Left renal pelvis (tissue), 4 donors: ENCODE measurements at regions not wholly inside any gene's neighbourhood (a gene's known extent, or its start where the extent isn't known, plus 50 kb on each side); places are given as distances from the start of the nearest gene placed in this dataset.
A peak's percentile ranks its signal among the peaks of the same experiment; 100 is the strongest.
"Not testable (repeated sequence)": the region's sequence is repeated elsewhere in the genome, so short reads cannot be mapped to it uniquely, and the experiment has no call there.

Experiments
- DNase-seq, 4 donors: peaks; one replicate each; pipeline ENCODE4 v3.0.0-alpha.2; 2013; ENCODE audit warnings: low read depth in 4 of 4, low spot score in 3 of 4

- no peak for DNase-seq
Measured at GRCh38 chr4:188714501-188714900, 575.3 kb downstream of the TRIML1 start.

DNA sequence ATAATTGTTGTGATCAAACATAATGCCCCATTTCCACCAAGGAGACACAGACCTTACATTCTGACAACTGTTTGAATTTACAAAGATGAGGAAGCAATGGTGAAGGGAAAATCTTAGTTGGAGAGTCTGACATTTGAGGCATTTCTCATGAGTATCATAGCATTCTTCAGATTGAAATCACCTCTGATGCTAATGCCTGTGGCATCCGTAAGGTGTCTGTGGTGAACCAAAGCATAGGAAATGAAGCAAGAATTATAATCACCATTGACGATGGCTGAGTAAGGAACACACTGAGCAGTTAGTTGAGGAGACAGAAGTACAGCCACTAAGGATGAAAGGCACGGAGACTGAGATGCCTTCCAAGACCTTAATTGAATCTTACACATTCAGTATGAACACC is 575.7 kb downstream of the TRIML1 start:
- DNase-seq = no peak

DNA sequence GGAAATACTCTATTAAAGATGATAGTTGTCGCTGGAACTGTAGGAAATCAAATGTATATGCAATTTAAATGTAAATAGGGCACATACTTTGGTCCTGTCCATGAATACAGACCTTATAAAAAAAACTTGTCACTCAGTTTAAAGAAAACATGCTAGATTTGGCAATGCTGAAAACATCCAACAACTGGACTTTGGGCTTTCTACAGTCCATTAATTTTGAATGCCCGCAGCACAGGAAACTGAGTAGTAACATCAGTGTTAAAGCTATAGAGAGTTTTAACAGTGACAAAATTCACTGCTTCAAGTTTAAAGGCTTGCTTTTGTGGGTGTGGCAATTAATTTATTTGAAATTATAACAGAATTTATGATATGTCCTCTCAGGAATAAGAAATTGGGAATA is 578.4 kb downstream of the TRIML1 start:
- DNase-seq = peak in 1 of 4 donors; percentile 8

GRCh38 chr4:188719794-188720193 is 580.6 kb downstream of the TRIML1 start:
- no peak for DNase-seq

GRCh38 chr4:188722911-188723310 is 583.7 kb downstream of the TRIML1 start:
- DNase-seq = no peak

GRCh38 chr4:188727746-188728145 is 588.5 kb downstream of the TRIML1 start:
- no peak for DNase-seq

DNA sequence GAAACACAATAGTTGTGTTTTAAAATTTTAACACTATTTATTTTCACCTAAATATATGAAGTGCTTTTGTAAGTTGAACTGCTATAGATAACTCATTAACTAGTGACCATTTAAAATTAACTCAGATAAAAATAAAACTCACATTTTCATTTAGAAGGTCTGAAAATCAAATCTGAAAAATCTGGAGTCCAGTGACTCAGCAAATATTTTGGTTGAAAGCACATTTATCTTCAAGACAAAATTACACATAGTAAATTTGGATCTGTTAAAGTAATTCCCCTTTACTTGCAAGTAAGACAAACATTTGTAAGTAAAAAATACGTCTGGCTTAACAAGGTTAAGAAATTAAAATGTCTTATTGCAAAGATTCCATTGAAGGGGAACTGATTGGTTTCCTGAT is 589.1 kb downstream of the TRIML1 start:
- no peak for DNase-seq

- DNase-seq = no peak
Measured at GRCh38 chr4:188732131-188732530, 592.9 kb downstream of the TRIML1 start.

DNA sequence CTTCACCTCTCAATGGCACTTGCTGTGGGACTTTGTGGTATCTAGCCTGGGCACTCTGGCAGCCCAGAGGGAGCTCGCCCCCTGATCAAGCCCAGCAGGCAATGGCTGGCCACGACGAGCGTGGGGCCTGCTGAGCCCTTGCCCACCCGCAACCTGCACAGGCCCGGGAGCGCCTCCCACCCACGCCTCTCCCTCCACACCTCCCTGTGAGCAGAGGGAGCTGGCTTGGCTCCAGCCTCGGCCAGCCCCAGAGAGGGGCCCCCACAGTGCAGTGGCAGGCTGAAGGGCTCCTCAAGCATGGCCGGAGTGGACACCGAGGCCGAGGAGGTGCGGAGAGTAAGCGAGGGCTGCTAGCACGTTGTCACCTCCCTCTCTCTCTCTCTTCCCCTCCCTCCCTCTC is 595.8 kb downstream of the TRIML1 start:
- DNase-seq = no peak

DNA sequence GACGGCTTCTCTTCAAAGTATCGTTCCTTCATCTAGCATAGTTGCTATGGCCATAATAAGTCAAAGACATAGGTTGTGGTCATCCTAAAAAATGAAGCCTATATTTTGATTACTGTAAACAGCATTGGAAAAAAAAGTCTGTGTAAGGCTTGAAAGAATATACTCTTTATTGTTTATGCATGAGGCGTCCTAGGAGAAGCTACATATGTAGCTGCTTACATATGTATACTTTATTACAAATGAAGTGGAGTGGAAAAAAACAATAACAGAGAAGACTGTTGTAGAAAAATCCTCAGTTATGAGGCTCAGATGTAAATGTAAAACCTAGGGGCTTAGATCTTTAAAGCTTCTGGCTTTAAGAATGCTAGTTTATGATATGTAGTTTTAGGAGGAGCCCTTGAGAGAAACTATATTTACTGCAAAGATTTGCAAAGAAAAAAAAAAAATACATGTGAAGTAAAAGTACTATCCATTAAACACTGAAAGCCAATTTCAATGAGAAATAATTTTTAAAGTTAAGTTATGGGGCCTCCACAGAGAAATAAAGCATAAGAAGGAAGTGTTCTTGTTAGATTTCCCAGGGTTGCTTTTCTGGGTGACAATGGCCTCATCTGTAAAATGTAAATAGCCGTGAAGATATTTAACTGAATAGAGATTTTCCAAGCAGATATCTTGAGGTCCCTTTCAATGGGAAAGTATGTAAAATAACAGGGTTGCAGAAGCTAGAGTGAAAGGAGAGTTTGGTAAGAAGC is 598.2 kb downstream of the TRIML1 start:
- DNase-seq = no peak

DNA sequence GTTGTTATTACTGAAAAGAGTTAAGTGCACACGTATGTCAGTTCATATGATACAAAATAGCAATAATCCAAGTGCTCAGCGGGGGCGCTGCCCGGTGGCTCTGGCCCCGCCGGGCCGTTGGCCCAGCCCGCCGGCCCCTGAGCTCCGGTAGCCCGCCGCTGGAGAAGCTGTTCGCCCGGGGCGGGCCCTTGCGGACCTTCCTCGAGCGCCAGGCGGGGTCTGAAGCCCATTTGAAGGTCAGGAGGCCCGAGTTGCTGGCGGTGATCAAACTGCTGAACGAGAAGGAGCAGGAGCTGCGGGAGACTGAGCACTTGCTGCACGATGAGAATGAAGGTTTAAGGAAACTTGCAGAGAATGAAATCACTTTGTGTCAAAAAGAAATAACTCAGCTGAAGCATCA is 599.0 kb downstream of the TRIML1 start:
- not testable (repeated sequence) for DNase-seq

DNA sequence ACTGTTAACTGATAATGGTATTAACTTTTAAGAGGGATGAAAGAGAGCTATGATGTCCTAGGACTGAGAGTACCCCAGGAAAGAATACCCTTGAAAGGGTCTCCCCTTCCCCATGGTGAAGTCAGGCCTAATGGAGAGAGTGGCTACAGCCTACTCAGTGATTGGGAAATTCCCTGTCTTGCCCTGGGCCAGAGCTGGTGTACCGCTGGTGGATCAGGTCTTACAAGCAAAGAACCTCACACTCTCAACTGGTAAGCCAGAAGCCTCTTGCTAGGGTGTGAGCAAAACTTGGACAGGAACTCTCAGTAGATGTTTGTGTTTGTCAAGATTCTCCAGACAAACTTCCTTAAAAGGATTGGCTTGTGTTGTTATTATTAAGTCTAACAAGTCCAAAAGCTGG is 600.9 kb downstream of the TRIML1 start:
- DNase-seq = not testable (repeated sequence)

- not testable (repeated sequence) for DNase-seq
Measured at GRCh38 chr4:188740791-188741190, 601.5 kb downstream of the TRIML1 start.

- no peak for DNase-seq
Measured at GRCh38 chr4:188754372-188755002, 615.2 kb downstream of the TRIML1 start.

GRCh38 chr4:188767496-188767895 is 628.3 kb downstream of the TRIML1 start:
- DNase-seq = no peak

- DNase-seq = no peak
Measured at GRCh38 chr4:188778905-188779304, 639.7 kb downstream of the TRIML1 start.

DNA sequence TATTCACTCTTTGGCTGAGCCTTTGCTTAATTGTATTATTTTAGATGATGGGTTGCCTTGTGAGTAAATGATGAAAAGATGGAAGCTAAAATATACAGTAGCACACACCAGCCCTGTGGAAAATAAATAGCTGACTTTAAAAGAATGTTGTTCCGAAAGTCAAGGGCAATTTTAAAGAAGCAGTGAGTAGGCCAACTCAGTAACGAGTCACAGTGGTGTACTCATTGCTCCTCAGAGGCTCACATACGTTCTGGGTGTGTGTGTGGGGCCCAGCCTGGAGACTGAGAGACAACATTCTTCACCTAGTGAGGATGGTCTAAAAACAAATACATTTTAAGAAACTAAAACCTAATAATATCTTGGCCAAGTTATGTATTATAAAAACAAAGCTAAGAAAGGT is 640.3 kb downstream of the TRIML1 start:
- no peak for DNase-seq

DNA sequence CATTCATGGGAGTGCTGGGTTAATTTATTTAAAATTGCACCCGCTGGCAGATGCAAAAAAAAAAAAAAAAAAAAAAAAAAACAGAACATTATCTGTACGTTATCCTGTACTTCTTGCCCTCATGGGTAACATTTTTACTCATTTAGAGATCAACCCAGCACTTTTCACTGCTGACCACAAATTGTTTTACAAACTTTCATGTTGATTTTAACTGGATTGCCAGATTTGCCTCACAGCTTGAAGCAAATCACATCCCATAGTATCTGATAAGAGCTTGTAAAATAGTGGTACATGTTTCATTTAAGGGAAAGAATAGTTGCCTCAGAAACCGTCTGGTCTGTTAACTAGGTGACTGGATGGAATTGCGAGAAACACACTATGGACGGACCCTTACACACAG is 640.8 kb downstream of the TRIML1 start:
- DNase-seq = no peak

DNA sequence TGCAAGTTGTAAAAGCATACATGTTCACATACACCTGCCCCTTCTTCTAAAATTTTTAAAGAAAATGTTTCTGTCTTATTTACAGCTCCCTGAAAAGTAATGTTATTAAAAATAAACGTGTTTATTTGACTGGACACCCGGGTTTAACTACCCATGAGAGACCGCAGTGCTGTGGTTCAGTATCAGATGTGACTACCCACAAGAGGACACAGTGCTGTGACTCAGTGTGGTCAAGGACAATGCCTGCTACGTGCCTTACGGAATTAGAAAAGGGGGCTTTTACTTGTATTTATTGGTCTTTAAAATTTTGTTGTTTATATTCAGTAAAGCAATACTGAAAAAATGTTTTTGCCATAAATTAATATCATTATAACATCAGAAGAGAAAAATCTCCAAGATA is 641.4 kb downstream of the TRIML1 start:
- DNase-seq = no peak

DNA sequence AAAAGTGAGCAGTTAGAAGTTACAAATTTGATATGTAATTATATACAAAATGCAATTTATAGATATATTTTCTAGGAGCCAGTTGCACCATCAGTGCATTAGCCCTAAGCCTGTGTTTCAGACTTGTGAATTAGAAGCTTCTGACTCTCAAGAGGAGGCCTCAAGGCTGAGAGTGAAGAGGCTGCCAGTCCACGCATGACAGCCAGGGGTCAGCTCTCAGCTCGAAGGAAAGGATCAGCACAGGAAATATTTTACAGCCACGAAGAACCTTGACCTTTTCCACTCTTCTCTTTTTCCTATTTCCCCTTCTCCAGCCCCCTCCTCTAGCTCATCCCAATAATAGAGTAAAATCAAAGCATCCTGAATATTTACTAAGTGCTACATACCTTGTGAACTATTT is 642.4 kb downstream of the TRIML1 start:
- no peak for DNase-seq

DNA sequence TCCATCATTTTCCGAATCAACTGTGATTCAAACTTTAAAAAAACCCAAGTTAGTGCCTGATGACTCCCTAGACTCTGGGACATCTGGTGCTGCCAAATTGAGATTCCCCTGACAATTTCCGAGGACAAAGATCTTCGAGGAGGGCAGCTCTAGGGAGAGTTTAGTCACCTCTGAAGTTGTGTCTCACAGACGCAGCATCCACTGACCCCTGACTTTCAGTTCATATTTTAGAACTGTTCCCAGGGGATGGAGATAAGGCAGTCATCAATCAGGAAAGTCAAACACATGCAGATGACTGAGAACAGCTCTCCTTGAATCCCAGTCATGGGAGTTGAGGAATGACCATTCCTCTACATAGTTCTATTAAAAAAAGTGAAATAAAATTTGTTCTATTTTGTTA is 643.9 kb downstream of the TRIML1 start:
- no peak for DNase-seq

DNA sequence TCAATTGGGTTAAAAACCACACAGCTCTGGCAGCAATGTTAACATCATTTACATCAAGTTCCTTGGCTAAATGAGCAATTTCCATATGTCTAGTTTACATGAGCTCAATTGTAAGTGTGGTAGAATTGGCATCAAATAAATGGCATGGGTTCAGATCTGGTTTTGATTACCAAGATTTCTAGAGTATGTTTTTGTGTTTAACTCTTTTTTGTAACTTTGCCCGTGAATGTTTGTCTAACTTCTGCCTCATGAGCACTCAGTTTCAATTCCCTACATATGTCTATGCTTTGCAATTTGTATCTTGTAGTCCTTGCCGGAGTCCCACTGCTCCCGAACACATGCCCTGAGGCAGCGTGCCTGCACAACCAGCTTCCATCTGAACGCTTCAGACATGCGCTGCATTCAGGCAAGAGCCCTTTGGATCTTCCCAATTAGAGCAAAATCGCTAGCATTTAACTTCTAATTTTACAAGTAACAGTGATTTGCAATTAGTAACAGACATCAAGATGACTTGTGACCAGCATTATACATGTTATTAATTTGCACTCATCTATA is 644.4 kb downstream of the TRIML1 start:
- no peak for DNase-seq
